Neural cell (in vitro differentiated cells): ENCODE measurements at regions not wholly inside any gene's neighbourhood (a gene's known extent, or its start where the extent isn't known, plus 50 kb on each side); places are given as distances from the start of the nearest gene placed in this dataset.

Experiments
- CTCF ChIP-seq: fragments of 450-650 bp; IDR thresholded peaks from 2 replicates; pipeline ENCODE4 v1.5.1; 2014; ENCODE audit warnings: antibody characterized with exemption, mild to moderate bottlenecking, moderate library complexity; ENCODE audit not compliant: poor library complexity, severe bottlenecking
- EP300 ChIP-seq: fragments of 450-650 bp; conservative IDR thresholded peaks from 2 replicates; pipeline ENCODE4 v1.6.1; 2014; ENCODE audit warnings: antibody characterized with exemption, mild to moderate bottlenecking, moderate library complexity; ENCODE audit not compliant: poor library complexity, severe bottlenecking
- EZH2 ChIP-seq: fragments of 200-600, 300-800 bp; shearing (Covaris generic), sonication (generic); IDR thresholded peaks from 2 replicates; pipeline ENCODE4 v1.6.1; 2014; ENCODE audit warnings: antibody characterized with exemption, low read length, borderline replicate concordance, mild to moderate bottlenecking; ENCODE audit not compliant: insufficient read depth, poor library complexity, severe bottlenecking
- POLR2AphosphoS5 ChIP-seq: IDR thresholded peaks from 2 replicates; pipeline ENCODE4 v1.6.1; 2012

- TF ChIP-seq CTCF: no peak
- TF ChIP-seq EZH2: no peak
- no peak for TF ChIP-seq POLR2AphosphoS5
- TF ChIP-seq EP300: no peak
Measured at GRCh38 chr6:68211242-68211795, 423.8 kb upstream of the ADGRB3 start.
